ENCODE measurements at regions not wholly inside any gene's neighbourhood (a gene's known extent, or its start where the extent isn't known, plus 50 kb on each side); places are given as distances from the start of the nearest gene placed in this dataset.
A peak's percentile ranks its signal among the peaks of the same experiment; 100 is the strongest.

DNA sequence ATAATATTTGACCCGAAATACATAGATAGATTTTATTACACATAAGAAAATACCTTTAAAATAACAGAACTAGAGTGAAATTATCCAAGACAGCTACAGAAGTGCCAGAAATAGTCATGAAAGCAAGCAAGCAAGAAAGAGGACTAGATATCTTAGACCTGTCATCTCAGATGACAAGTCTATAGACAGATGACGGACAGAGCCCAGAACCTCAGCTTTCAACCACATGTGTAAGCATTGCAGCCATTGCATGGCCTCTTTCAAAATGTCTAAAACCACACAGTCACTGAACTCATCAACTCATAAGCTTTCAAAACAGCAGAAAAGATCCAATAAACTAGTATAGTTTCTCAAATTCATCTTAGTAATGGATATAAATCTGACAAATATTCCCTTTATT lies 59.8 kb upstream of the FHIT start:
- no peak for DNase-seq
- in situ Hi-C loops (cut with HindIII; ENCODE audit: low pct_ligation_motif_present, low pct_unique_long_range_greater_than_20kb, low sequenced_read_pairs) = no loop called here

DNA sequence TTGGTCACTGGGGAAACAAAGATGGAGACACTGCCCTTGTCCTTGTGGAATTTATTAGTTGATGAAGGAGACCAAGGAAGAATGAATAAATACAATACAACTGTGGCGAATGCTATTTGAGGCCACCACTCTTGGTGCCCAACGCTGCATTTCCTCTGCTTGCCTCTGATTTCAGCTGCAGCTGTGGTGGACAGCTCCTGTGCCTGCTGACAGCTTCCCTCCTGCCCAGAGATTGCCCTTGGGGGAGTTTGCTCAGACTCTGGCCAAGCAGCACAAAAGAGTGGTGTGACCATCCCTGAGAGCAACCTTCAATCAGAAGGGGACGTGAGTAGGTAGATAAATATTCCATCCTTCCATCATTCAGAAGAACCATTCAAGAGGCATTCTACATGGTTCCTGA lies 64.6 kb upstream of the FHIT start:
- peak; percentile 24 for DNase-seq
- in situ Hi-C loops (cut with HindIII; ENCODE audit: low pct_ligation_motif_present, low pct_unique_long_range_greater_than_20kb, low sequenced_read_pairs) = no loop called here

DNA sequence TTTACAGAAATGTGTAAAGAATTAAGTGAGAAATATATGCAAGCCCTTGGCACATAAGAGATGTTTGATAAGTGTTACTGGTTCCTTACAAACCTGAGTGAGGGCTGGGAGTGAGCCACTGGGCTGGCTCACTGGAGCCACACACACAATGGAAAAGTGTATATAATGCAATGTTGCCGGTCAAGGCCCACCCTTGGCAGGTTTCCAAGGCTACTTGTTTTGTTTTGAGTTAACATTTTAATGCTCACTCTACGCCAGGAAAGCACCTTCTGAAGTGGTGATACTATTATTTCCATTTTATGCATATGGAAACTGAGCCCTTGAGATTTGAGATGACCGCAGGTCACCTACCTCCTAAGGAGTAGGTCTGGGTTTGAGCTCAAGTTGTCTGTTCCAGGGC lies 71.8 kb upstream of the FHIT start:
- DNase-seq = no peak
- in situ Hi-C loops (cut with HindIII; ENCODE audit: low pct_ligation_motif_present, low pct_unique_long_range_greater_than_20kb, low sequenced_read_pairs) = no loop called here

DNA sequence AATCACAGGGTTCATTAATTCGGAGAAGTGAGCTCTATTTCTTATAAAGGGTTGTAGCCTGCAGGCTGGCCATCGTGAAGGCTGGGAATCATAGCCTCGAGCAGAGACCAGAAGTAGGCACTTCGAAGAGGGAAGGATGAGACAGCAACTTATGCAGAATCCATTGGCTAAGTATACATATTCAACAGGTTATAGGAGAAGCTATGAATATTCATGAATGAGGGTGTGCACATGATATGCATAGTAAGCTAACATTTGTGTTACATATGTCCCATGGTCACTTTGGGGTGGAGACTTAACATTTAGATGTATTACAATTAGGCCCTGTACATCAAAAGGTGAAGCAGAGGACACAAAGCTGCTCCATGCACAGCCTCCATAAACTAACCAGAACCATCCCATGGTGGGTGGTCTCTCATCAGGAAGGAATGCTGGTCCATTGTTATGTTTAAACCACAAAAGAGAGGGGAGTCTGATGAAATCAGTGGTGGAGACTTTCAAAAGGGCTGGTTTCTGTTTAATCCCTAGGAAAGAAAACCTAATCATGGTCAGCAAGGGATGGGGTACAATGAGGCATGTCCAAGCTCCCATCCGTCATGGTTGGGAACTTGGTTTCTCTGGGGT lies 80.8 kb upstream of the FHIT start:
- in situ Hi-C loops (cut with HindIII; ENCODE audit: low pct_ligation_motif_present, low pct_unique_long_range_greater_than_20kb, low sequenced_read_pairs) = no loop called here
- no peak for DNase-seq

DNA sequence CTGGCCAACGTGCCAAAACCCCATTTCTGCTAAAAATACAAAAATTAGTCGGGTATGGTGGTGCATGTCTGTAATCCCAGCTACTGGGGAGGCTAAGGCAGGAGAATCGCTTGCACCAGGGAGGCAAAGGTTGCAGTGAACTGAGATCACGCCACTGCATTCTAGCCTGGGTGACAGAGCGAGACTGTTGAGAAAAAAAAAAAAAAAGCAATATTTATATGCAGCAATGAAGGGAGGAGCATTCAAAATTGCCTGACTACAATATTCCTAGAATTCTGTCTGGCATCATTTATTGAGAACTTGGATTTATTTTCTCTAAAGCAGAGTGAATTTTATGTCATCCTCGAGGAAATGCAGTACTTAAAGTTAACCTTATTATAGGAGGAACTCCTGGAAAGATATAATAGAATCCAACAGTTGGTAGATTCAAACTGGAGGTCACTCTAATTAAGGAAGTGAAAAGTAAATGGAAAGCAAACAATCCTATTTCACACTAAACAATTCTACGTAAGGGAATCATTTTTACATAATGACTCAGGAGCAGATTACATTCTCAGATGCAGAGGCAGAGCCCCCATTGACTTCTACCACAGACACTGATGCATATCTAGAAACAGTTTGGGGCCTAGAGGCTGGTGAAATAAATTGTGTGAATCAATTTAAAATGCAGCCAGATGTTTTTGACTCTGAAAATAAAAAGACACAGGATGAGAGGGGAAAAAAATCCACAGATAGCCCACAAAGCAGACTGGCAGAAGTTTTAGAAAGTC lies 82.1 kb upstream of the FHIT start:
- DNase-seq = no peak
- in situ Hi-C loops (cut with HindIII; ENCODE audit: low pct_ligation_motif_present, low pct_unique_long_range_greater_than_20kb, low sequenced_read_pairs) = no loop called here

DNA sequence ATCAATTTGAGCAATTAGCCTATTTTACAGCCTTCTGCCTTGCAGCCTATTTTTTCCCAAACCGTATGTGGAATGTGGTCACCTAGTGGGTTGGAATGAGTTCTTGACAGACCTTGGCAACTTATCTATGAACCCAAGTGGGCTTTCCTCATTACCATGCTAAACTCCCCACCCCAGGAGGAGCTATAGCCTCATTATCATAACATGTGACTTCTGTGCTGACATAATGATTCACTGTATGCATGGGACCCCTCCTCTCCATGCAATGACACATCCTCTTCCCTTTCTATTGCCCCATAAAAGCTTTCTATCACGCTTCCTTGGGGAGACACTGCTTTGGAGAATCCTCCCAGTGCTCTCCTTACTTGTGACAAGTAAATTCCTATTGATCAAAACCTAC lies 83.5 kb upstream of the FHIT start:
- DNase-seq = no peak
- in situ Hi-C loops (cut with HindIII; ENCODE audit: low pct_ligation_motif_present, low pct_unique_long_range_greater_than_20kb, low sequenced_read_pairs) = no loop called here

DNA sequence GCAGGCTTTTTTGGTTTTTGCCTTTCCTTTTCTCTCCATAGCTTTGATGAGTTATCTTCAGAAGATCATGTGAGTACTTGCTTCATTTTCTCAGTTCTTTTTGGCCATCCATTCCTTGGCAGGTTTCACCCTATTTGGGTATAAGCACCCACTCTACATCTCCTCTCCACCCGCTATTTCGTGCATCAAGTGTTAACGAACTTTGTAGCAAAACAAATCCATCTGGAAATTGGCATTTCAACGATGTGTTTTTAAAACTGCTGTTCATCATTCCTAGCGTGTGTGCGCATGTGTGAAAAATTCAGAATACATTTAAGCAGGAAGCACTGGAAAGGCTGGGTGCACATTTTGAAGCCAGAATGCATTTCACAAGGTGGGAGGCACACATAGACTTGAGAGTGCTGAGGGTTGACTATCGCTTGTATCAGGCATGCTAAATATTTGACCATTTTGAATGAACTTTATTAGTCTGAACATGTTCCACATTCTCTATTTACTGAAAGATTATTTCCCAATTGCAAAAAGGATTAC lies 89.7 kb upstream of the FHIT start:
- in situ Hi-C loops (cut with HindIII; ENCODE audit: low pct_ligation_motif_present, low pct_unique_long_range_greater_than_20kb, low sequenced_read_pairs) = no loop called here
- no peak for DNase-seq

DNA sequence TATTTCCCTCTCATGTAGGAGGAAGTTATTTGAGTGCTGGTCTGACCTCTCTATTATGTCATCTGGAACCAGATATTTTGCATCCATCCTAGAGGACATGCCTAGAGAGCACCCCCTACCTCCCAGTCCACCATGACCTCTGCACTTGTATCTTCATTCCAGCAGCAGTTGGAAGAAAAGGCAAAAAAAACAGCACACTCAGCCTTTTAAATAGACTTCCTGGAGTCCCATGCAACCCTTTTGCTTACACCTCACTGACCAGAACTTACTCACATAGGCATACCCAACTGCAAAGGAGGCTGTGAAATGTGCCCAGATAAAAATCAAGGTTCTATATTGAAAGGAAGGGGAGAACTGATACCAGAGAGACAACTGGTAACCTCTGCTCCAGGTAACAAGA lies 92.3 kb upstream of the FHIT start:
- in situ Hi-C loops (cut with HindIII; ENCODE audit: low pct_ligation_motif_present, low pct_unique_long_range_greater_than_20kb, low sequenced_read_pairs) = no loop called here
- DNase-seq = no peak

DNA sequence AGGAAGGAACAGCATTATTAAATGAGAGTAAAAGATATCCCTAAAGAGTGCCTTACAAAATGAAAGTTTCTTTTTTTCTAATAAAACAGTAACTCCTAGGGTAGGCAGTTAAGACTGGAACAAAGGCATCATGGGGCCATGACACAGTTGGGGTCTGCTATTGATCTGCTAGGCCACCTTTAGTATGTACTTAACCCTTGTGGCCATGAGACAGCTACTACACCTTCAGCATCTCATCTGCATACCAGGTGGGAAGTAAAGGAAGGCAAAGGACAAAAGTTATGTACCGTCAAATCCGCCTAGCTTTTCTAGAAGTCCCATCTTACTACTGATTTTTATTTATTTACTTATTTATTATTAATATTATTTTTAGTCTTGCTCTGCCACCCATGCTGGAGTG lies 93.8 kb upstream of the FHIT start:
- in situ Hi-C loops (cut with HindIII; ENCODE audit: low pct_ligation_motif_present, low pct_unique_long_range_greater_than_20kb, low sequenced_read_pairs) = no loop called here

DNA sequence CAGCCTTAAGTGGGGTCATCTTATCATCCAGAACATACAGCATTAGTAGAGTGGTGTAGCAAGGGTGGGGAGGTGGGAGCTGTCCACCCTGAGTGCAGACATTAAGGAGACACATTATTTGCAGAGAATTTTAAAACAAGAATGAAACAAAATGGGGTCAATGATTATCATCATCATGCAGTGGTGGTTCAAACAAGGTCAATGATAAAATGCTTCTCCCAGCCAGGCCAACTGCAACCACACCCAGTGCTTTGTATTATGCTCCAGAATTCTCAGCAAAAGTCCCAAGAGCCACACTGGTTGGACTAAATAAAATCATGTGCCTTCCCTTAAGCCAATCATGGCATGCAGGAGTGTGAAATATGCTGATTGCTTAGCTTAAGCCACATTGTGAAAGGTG lies 96.7 kb upstream of the FHIT start:
- in situ Hi-C loops (cut with HindIII; ENCODE audit: low pct_ligation_motif_present, low pct_unique_long_range_greater_than_20kb, low sequenced_read_pairs) = no loop called here
- no peak for DNase-seq

More for the DNA sequence above, 93.8 kb upstream of the FHIT start:
- no peak for DNase-seq

DNA sequence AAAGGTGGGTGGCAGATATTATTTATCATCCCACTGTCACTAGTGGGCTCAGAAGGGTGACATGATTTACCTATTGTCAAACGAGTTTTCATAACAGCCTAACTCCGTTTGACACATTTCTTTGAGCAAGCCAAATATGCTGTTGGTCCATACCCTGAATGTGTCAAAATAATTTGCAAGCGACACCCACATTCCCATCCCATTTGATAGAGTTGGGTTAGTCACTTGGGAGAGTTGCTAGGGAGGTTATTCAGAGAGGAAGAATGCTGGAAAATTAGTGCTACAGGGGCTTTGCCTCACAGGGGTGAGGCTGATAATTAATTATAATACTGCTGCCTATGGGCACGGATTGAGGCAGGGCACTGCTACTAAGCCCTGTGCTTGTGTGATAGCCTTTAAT lies 98.5 kb upstream of the FHIT start:
- DNase-seq = no peak
- in situ Hi-C loops (cut with HindIII; ENCODE audit: low pct_ligation_motif_present, low pct_unique_long_range_greater_than_20kb, low sequenced_read_pairs) = no loop called here

DNA sequence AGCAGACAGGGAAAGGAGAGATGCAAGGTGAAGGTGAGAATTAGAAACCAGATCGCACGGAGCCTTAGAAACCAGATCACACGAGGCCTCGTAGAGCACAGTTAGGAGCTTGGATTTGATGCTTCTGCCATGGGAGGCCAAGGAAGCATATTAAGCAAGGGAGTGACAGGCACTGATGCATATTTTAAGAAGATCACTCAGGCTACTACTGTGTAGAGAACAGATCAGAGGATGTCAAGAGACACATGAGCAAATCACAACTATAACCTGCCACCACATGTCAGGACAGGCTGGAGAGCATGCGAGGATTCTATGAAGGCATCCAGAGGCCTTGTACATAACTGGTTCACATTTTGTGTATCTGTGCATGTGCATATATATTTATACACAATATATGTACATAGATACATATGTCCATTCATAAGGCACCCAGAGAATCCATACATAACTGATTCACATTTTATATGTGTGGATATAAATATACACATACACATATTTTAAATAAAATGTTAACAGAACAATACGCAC lies 99.6 kb upstream of the FHIT start:
- in situ Hi-C loops (cut with HindIII; ENCODE audit: low pct_ligation_motif_present, low pct_unique_long_range_greater_than_20kb, low sequenced_read_pairs) = no loop called here

DNA sequence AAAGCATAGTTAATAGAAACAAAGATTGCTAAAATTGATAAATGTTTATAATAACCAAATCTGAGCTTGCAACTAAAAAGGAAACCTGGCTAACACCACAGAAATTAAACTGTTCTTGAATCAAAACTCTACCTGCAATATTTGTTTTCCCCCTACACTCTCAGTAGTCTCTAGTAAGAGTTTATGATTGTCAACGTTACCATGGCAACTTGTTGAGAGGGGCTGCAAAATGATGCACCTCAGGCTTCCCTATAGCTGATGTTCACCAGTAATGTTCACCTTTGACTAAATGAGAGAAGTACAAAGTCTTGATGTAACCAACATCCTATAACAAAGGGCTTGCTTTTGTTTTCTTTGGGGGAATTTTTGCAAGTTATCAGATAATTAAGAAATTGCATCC lies 101.1 kb upstream of the FHIT start:
- DNase-seq = no peak
- in situ Hi-C loops (cut with HindIII; ENCODE audit: low pct_ligation_motif_present, low pct_unique_long_range_greater_than_20kb, low sequenced_read_pairs) = no loop called here

More for the DNA sequence above, 99.6 kb upstream of the FHIT start:
- DNase-seq = no peak

DNA sequence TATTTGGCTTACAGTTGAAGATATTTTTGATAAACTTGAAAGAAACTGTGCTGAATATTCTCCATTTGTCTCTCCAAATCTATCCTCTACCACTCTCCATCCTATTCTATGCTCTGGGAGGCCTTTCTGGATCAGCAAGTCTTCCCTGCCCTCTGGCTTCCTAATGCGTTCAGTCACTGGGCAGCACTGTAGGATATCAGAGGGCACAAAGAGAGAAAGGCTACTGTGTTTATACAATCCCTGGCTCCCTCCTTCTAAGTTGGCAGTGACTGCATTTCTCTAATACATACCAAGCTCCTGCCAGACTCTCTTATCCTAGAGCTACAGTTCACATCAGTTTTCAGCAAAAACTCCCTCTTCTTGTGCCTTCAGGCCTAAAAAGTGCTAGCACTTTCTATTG lies 102.1 kb upstream of the FHIT start:
- in situ Hi-C loops (cut with HindIII; ENCODE audit: low pct_ligation_motif_present, low pct_unique_long_range_greater_than_20kb, low sequenced_read_pairs) = no loop called here
- DNase-seq = no peak

DNA sequence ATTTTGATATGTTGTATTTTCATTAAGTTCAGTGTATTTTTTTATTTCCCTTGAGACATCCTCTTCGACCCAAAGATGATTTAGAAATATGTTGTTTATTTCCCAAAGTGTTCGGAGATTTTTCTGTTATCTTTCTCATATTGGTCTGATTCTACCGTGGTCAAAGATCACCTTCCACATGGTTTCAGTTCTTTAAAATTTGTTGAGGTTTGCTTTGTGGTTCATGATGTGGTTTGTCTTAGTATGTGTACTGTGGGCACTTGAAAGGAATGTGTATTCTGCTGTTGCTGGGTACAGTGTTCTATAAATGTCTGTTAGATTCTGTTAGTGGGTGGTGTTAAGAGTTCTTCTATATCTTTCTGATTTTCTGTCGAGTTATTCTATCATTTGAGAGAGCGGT lies 103.4 kb upstream of the FHIT start:
- DNase-seq = no peak
- in situ Hi-C loops (cut with HindIII; ENCODE audit: low pct_ligation_motif_present, low pct_unique_long_range_greater_than_20kb, low sequenced_read_pairs) = no loop called here

DNA sequence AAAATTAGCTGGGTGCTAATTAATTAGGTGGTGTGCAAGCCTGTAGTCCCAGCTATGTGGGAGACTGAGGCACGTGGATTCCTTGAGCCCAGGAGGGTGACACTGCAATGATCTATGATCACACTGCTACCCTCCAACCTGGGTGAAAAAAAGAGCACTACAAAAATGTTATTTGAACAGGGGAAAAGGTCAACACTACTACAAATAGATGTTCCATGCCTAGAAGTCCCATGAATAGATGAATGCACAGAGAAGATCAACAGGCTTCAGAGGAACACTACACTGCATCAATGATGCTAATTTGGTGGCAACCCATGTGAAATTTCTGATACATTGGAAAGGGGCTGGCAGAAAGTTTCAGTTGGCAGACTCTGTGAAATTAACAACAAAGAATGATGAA lies 105.4 kb upstream of the FHIT start:
- in situ Hi-C loops (cut with HindIII; ENCODE audit: low pct_ligation_motif_present, low pct_unique_long_range_greater_than_20kb, low sequenced_read_pairs) = no loop called here
- no peak for DNase-seq

DNA sequence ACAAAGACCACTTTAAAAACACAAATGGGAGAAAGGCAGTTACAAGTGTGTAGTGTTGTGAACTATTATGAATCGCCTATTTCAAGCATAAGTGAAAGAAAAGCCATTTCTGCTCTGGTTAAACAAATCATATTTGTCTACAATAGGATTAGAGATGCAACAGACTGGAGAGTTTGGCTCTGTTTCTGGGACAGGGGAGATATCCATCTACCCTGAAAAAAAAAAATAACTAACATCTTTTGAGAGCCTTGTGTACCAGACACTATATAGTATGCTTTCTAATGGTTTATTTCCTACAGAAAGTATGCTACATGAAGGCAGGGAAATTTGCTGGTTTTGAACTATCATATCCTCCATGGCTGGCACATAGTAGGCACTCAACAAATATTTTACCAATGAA lies 106.7 kb upstream of the FHIT start:
- no peak for DNase-seq
- in situ Hi-C loops (cut with HindIII; ENCODE audit: low pct_ligation_motif_present, low pct_unique_long_range_greater_than_20kb, low sequenced_read_pairs) = no loop called here

DNA sequence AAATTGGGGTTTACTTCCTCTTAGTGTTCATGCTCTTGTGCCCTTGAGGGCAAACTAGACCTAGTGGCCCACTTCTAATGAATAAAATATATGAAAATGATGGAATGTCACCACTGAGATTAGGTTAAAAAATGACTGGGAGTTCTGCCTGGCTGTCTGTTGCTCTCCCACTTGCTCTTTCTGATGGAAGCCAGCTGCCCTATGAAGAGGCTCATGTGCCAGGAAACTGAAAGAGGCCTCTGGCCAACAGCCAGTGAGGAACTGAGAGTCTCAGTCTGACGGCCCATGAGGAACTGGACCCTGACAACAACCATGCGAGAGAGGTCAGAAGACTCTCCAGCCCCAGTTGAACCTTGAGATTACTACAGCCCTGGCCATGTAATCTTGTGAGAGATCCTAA lies 107.1 kb upstream of the FHIT start:
- no peak for DNase-seq
- in situ Hi-C loops (cut with HindIII; ENCODE audit: low pct_ligation_motif_present, low pct_unique_long_range_greater_than_20kb, low sequenced_read_pairs) = no loop called here

DNA sequence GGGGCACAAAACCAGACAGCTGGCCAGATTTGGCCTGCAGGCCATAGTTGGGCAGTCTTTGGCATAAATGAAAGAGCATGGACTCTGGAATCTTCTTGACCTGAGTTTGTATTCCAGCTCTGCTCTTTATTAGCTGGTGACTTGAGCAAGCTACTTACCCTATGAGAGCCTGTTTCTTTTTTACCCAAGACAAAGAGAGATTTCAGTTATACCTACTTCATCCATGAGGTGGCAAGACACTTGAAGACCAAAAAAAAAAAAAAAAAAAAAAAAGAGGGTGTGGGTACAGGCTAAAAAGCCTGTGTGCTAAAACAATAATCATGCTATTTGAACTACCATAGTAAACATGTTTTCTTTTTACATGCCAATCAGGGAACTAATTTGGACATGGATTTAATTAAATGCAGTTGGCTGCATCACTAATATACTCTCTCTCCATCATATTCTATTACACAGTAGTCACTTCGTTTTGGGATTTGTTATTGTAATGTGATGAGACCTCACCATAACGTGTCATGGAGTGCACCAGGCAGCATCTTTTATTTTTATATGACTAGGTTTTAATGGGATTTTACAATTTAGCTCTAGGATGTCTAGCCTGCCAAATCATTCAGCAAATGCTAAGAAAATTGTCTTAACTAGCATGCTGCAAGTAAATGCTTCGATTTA lies 109.2 kb upstream of the FHIT start:
- DNase-seq = no peak
- in situ Hi-C loops (cut with HindIII; ENCODE audit: low pct_ligation_motif_present, low pct_unique_long_range_greater_than_20kb, low sequenced_read_pairs) = no loop called here

DNA sequence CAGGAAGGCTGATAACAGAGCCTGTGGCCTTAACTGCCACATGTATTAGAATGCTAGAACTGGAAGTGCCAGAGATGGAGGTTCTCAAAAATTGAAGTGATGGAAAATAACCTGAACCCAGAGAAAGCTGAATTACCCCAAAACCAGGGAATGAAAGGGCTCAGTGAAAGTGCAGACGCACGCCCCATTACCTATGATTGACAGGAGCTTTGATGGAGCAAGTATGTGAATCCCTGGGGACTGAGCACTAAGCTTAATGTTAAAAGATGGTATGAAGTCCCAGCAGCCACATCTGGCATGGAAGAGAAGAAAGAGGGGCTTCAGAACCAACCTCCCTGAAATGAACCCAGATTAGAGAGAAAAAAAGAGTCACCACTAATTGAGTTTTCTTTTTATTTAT lies 118.4 kb upstream of the FHIT start:
- in situ Hi-C loops (cut with HindIII; ENCODE audit: low pct_ligation_motif_present, low pct_unique_long_range_greater_than_20kb, low sequenced_read_pairs) = no loop called here

More for the DNA sequence above, 118.4 kb upstream of the FHIT start:
- DNase-seq = no peak
